ENCODE measurements at regions not wholly inside any gene's neighbourhood (a gene's known extent, or its start where the extent isn't known, plus 50 kb on each side); places are given as distances from the start of the nearest gene placed in this dataset.
"Not testable (repeated sequence)": the region's sequence is repeated elsewhere in the genome, so short reads cannot be mapped to it uniquely, and the experiment has no call there.

GRCh38 chr18:70553936-70554260 is 265.1 kb downstream of the SOCS6 start:
- Histone ChIP-seq H3K9ac (ENCODE audit: low read length) (no peak overlapping the region), H3K27ac (ENCODE audit: low read depth, low read length) (no peak overlapping the region), H3K36me3 (ENCODE audit: control insufficient read depth, insufficient read depth, low read length) (no peaks in the 10 kb centered on the region), H3K4me3 (ENCODE audit: low read length) (no peak overlapping the region), H3K4me1 (ENCODE audit: control insufficient read depth, insufficient read depth, low read length) (no peaks in the 10 kb centered on the region), H3K27me3 (ENCODE audit: control insufficient read depth, insufficient read depth, low read length) (no peaks in the 10 kb centered on the region)

GRCh38 chr18:70553245-70553935 is 264.5 kb downstream of the SOCS6 start:
- Histone ChIP-seq H3K4me3 (ENCODE audit: low read length) (no peak overlapping the region), H3K4me1 (ENCODE audit: control insufficient read depth, insufficient read depth, low read length) (no peaks in the 10 kb centered on the region), H3K27me3 (ENCODE audit: control insufficient read depth, insufficient read depth, low read length) (no peaks in the 10 kb centered on the region), H3K27ac (ENCODE audit: low read depth, low read length) (no peak overlapping the region), H3K9ac (ENCODE audit: low read length) (no peak overlapping the region), H3K36me3 (ENCODE audit: control insufficient read depth, insufficient read depth, low read length) (no peaks in the 10 kb centered on the region)

GRCh38 chr18:70536370-70537062 is 247.7 kb downstream of the SOCS6 start:
- no peak overlapping the region for H3K9ac ChIP-seq (ENCODE audit: low read length)
- H3K4me3 ChIP-seq (ENCODE audit: low read length): no peak overlapping the region
- H3K36me3 ChIP-seq (ENCODE audit: control insufficient read depth, insufficient read depth, low read length): no peaks in the 10 kb centered on the region
- H3K27ac ChIP-seq (ENCODE audit: low read depth, low read length): no peak overlapping the region
- H3K4me1 ChIP-seq (ENCODE audit: control insufficient read depth, insufficient read depth, low read length): no peaks in the 10 kb centered on the region
- no peaks in the 10 kb centered on the region for H3K27me3 ChIP-seq (ENCODE audit: control insufficient read depth, insufficient read depth, low read length)

- H3K27ac ChIP-seq (ENCODE audit: low read depth, low read length): no peak overlapping the region
- no peaks in the 10 kb centered on the region for H3K27me3 ChIP-seq (ENCODE audit: control insufficient read depth, insufficient read depth, low read length)
- no peaks in the 10 kb centered on the region for H3K4me1 ChIP-seq (ENCODE audit: control insufficient read depth, insufficient read depth, low read length)
- H3K4me3 ChIP-seq (ENCODE audit: low read length): no peak overlapping the region
- no peak overlapping the region for H3K9ac ChIP-seq (ENCODE audit: low read length)
- no peaks in the 10 kb centered on the region for H3K36me3 ChIP-seq (ENCODE audit: control insufficient read depth, insufficient read depth, low read length)
Measured at GRCh38 chr18:70535041-70535440, 246.2 kb downstream of the SOCS6 start.

GRCh38 chr18:70525322-70525721 is 236.5 kb downstream of the SOCS6 start:
- not testable (repeated sequence) for H3K4me1 ChIP-seq (ENCODE audit: control insufficient read depth, insufficient read depth, low read length); H3K27ac ChIP-seq (ENCODE audit: low read depth, low read length); H3K36me3 ChIP-seq (ENCODE audit: control insufficient read depth, insufficient read depth, low read length); H3K27me3 ChIP-seq (ENCODE audit: control insufficient read depth, insufficient read depth, low read length); H3K4me3 ChIP-seq (ENCODE audit: low read length); H3K9ac ChIP-seq (ENCODE audit: low read length)

- H3K4me3 ChIP-seq (ENCODE audit: low read length): no peak overlapping the region
- H3K4me1 ChIP-seq (ENCODE audit: control insufficient read depth, insufficient read depth, low read length): no peaks in the 10 kb centered on the region
- no peak overlapping the region for H3K27ac ChIP-seq (ENCODE audit: low read depth, low read length)
- no peaks in the 10 kb centered on the region for H3K27me3 ChIP-seq (ENCODE audit: control insufficient read depth, insufficient read depth, low read length)
- H3K9ac ChIP-seq (ENCODE audit: low read length): no peak overlapping the region
- H3K36me3 ChIP-seq (ENCODE audit: control insufficient read depth, insufficient read depth, low read length): no peaks in the 10 kb centered on the region
Measured at GRCh38 chr18:70523792-70524182, 234.9 kb downstream of the SOCS6 start.

GRCh38 chr18:70523035-70523791 is 234.4 kb downstream of the SOCS6 start:
- Histone ChIP-seq H3K36me3 (ENCODE audit: control insufficient read depth, insufficient read depth, low read length) (no peaks in the 10 kb centered on the region), H3K4me3 (ENCODE audit: low read length) (no peak overlapping the region), H3K9ac (ENCODE audit: low read length) (no peak overlapping the region), H3K27ac (ENCODE audit: low read depth, low read length) (no peak overlapping the region), H3K4me1 (ENCODE audit: control insufficient read depth, insufficient read depth, low read length) (no peaks in the 10 kb centered on the region), H3K27me3 (ENCODE audit: control insufficient read depth, insufficient read depth, low read length) (no peaks in the 10 kb centered on the region)

- no peaks in the 10 kb centered on the region for H3K36me3 ChIP-seq (ENCODE audit: control insufficient read depth, insufficient read depth, low read length)
- H3K4me3 ChIP-seq (ENCODE audit: low read length): no peak overlapping the region
- H3K9ac ChIP-seq (ENCODE audit: low read length): no peak overlapping the region
- H3K27ac ChIP-seq (ENCODE audit: low read depth, low read length): no peak overlapping the region
- H3K4me1 ChIP-seq (ENCODE audit: control insufficient read depth, insufficient read depth, low read length): no peaks in the 10 kb centered on the region
- H3K27me3 ChIP-seq (ENCODE audit: control insufficient read depth, insufficient read depth, low read length): no peaks in the 10 kb centered on the region
Measured at GRCh38 chr18:70522183-70522680, 233.4 kb downstream of the SOCS6 start.

- Histone ChIP-seq H3K4me1 (ENCODE audit: control insufficient read depth, insufficient read depth, low read length) (no peaks in the 10 kb centered on the region), H3K36me3 (ENCODE audit: control insufficient read depth, insufficient read depth, low read length) (no peaks in the 10 kb centered on the region), H3K27me3 (ENCODE audit: control insufficient read depth, insufficient read depth, low read length) (no peaks in the 10 kb centered on the region), H3K4me3 (ENCODE audit: low read length) (no peak overlapping the region), H3K9ac (ENCODE audit: low read length) (no peak overlapping the region), H3K27ac (ENCODE audit: low read depth, low read length) (no peak overlapping the region)
Measured at GRCh38 chr18:70520867-70521266, 232.0 kb downstream of the SOCS6 start.

GRCh38 chr18:70513502-70514171 is 224.8 kb downstream of the SOCS6 start:
- no peaks in the 10 kb centered on the region for H3K36me3 ChIP-seq (ENCODE audit: control insufficient read depth, insufficient read depth, low read length)
- H3K4me1 ChIP-seq (ENCODE audit: control insufficient read depth, insufficient read depth, low read length): no peaks in the 10 kb centered on the region
- H3K27ac ChIP-seq (ENCODE audit: low read depth, low read length): no peak overlapping the region
- no peak overlapping the region for H3K9ac ChIP-seq (ENCODE audit: low read length)
- H3K27me3 ChIP-seq (ENCODE audit: control insufficient read depth, insufficient read depth, low read length): no peaks in the 10 kb centered on the region
- no peak overlapping the region for H3K4me3 ChIP-seq (ENCODE audit: low read length)

GRCh38 chr18:70507970-70508369 is 219.1 kb downstream of the SOCS6 start:
- H3K4me1 ChIP-seq (ENCODE audit: control insufficient read depth, insufficient read depth, low read length): no peaks in the 10 kb centered on the region
- H3K27ac ChIP-seq (ENCODE audit: low read depth, low read length): no peak overlapping the region
- no peaks in the 10 kb centered on the region for H3K36me3 ChIP-seq (ENCODE audit: control insufficient read depth, insufficient read depth, low read length)
- no peak overlapping the region for H3K4me3 ChIP-seq (ENCODE audit: low read length)
- no peaks in the 10 kb centered on the region for H3K27me3 ChIP-seq (ENCODE audit: control insufficient read depth, insufficient read depth, low read length)
- no peak overlapping the region for H3K9ac ChIP-seq (ENCODE audit: low read length)

- Histone ChIP-seq H3K27ac (ENCODE audit: low read depth, low read length) (no peak overlapping the region), H3K36me3 (ENCODE audit: control insufficient read depth, insufficient read depth, low read length) (no peaks in the 10 kb centered on the region), H3K27me3 (ENCODE audit: control insufficient read depth, insufficient read depth, low read length) (no peaks in the 10 kb centered on the region), H3K9ac (ENCODE audit: low read length) (no peak overlapping the region), H3K4me3 (ENCODE audit: low read length) (no peak overlapping the region), H3K4me1 (ENCODE audit: control insufficient read depth, insufficient read depth, low read length) (no peaks in the 10 kb centered on the region)
Measured at GRCh38 chr18:70506511-70506910, 217.7 kb downstream of the SOCS6 start.
